GM18517 (cell line): ENCODE measurements at regions not wholly inside any gene's neighbourhood (a gene's known extent, or its start where the extent isn't known, plus 50 kb on each side); places are given as distances from the start of the nearest gene placed in this dataset.
"Not testable (repeated sequence)": the region's sequence is repeated elsewhere in the genome, so short reads cannot be mapped to it uniquely, and the experiment has no call there.

Experiments used
- ATAC-seq: cut with Tn5 transposase; IDR thresholded peaks from one replicate; pipeline ENCODE4 v1.9.1; 2021; ENCODE audit warnings: mild to moderate bottlenecking, moderate library complexity; ENCODE audit not compliant: unreplicated experiment

DNA sequence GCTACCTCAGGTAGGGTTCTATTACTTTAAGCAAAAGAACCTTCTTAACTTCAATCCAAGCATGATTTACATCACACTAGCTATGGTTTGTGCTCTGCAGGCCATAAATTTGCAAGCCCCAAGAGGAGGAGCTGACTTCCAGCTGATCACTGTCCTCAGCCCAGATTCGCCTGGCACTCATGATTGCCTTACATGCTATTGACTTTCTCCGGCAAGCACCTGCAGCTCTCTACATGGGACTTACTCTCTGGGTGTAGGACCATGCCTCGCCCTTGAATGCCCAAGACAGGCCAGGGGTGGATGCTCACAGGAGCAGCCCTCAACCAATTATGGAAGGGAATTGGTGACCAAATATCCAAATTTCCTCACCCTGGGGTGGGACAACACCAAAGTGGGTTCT lies 99.8 kb downstream of the ESM1 start:
- no peak for ATAC-seq

DNA sequence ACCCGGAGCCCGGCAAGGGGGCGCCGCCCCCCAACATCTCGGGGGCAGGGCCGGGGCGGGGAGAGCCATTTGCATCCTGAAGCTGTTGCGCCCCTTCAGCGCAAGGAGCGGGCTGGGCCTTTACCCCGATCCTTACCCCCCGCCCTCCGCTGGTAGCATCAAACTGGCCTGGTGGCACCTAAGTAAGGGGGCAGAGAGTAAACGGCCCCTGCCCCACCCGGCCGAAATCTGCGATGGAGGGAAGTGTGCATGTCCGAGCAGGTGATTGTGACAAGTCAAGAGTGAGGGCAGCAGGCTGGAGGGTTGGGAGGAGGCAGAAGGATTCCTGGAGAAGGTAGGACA lies 101.2 kb downstream of the ESM1 start:
- ATAC-seq, result no peak

DNA sequence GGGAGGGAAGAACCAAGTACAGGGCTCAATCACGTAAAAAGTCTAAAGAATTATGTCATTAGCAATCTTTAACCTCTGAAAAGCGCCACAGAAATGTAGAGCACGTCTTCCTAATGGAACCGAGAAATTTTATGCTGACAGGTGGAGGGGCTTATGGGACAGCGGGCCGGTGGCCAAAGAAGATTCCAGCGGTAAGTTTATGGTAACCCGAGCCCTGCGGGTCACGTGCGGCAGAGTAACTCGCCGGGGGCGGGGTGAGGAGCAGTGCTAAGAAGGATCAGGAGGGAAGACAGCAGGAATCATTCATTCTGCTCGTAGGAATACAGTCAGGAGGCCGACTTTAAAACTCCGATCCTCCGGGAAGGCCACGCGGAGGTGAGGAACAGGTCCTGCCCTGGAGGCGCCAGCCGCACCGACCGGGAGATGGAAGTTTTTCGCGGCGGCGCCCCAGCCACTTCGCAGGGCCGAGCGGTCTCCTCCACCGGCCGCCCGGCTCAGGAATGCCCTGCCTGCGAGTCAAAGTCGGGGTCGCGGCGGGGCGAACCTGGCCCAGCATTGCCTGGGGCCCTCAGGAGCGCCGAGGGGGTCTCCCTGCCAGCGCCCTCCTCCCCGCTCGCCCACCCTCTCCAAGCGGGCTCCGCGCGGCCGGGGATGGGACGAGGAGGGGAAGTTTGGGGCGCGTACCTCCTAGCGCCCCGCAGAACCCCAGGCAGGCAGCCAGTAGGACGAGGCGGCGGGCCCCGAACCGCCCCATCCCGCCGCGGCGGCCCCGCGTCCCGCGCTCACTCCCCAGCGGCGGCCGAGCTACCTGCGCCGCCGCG lies 101.8 kb downstream of the ESM1 start:
- ATAC-seq, result no peak

DNA sequence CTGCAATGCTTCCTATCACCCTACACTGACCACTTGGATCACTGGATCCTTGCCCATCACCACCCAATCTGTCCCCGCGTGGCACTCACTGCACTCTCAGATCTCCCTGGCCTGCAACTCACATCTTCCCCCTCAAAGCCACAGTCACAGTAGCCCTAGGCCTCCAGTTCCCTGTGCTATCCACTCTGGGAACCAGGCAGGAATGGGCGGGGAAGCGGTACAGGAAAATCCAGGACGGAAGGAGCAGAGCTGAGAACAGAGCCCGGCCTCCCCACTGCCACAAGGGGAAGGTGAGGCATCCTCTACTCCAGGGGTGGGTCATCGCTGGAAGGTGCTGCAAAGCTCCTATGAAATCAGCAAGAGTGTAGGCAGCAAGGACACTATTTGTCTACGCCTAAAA lies 102.6 kb downstream of the ESM1 start:
- ATAC-seq, result no peak

DNA sequence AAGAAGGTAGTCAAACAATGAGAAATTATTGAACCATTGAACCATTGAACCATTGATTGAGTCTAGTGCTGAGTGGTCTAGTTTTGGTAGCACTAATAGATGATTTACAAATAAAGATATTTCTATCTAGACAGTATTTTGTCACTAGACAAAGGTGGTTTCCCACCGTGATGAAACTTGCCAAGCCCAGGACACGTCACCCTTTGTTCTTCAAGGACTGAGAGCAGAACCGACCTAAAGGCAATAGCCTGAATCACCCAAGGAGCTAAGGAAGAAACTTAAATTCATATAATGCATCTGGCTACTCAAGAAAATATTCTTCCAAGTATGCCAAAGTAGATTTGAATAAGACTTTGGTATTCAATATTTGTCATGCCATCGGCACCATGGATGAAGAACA lies 103.3 kb downstream of the ESM1 start:
- ATAC-seq, result no peak

DNA sequence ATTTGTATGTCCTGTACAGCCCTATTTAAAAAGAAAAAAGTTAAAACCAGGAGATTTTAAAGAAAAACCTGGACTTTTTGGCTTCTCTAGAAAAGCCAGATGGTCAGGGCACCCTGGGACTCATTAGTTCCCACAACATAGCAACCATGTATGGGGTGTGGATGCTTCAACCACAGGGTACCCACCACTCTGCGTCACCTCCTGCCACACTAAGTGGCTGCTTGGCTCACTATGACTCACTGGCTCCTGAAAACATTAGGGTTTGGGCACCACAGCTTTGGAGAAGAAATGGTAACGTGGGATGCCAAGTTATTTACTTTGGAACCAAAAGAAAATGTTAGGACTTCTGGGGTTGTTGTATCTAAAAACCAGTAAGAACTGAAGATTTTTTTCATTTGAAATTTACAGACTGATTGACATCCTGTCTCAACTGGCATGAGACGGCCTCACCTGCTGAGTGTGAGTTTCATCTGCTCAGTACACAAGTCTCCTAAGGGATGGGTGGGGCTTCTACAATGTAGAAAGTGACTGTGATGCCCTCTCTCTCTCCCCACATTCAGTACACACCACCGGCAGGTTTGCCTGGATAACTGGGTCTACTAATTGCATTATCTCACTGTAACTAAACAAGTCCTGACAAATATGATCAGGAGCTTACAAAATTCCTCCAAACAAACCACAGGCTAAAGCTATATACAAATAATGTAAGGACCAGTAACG lies 103.9 kb downstream of the ESM1 start:
- ATAC-seq, result no peak

DNA sequence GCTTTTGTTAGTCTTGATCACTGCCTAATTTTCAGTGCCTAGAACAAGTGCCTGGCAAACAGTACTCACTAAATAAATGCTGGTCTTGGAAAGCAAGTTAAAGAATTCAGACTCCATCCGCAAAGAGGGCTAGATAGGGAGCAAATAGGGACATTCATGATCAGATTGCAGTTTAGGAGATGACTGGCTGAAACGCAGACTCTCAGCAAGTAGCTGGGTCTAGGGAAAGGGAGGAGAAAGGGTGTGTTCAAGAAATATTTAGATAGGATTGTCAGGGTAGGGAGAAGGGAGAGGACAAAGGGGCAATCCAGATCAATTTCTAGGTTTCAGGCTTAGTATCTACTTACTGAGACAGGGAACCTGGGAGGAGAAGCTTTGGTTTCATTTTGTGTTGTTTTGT lies 108.4 kb downstream of the ESM1 start:
- no peak for ATAC-seq

DNA sequence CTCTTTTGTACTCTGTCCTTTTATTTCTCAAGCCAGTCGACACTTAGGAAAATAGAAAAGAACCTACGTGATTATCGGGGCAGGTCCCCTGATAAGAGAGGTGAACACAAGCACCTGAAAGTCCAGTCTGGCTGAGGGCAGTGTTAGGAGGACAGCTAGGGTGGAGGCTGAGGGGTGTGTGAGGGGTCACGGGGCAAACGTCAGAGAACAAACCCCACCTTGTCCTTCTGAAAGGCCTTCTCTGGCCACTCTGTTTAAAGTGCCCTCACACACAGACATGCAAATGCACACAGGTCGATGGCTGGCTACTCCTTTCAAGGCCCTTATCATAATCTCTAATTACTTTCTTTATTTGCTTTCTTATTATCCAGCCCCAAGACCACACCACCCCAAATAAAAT lies 108.8 kb downstream of the ESM1 start:
- ATAC-seq, result no peak

DNA sequence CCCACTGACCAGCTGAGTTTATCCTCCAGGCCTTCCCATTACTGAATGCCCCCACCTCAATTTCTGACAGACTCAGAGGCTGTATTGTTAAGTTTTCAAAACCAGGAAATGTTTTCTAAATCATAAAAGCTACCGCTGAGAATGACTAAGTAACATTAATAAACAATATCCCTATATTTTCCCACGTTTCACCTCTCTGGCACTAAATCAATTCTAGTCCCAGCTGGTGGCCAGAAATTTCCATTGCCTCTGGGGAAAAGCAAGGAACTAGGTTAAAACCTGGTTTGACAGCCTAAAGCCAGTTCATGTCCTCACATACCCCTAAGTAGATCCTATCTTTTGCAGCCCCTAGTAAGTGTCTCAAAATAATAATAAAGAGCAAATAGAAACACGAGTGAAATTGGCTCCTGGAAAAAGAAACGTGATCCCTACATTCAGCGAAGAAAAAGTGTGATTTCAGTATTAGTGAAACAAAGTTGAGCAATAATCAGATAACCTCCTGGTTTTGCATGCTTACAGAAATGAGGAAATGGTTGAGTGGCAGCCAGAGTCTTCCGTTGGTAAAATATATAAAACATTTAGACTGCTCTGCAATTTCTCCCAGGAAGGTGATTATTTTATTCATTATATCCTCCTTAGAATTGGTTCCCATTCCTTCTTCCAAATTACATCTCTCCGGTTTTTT lies 110.9 kb downstream of the ESM1 start:
- ATAC-seq, result no peak

DNA sequence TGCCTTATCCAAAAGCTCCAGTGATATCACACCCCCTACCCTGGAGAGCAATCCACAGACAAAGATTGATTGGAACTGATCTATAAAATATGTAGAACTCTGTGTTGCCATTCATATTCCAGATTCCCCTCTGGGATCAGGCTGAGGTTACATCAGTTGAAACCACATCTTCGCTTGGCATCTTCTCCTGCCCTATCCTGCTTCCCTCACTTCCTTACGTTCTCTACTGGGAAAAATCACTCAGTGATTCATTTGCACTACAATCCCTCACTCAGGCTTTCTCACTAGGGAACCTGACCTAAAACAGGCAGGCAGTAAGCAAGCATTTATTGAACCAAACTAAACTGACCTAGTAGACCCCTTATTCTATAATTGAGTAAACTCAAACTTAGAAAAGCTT lies 111.7 kb downstream of the ESM1 start:
- no peak for ATAC-seq

DNA sequence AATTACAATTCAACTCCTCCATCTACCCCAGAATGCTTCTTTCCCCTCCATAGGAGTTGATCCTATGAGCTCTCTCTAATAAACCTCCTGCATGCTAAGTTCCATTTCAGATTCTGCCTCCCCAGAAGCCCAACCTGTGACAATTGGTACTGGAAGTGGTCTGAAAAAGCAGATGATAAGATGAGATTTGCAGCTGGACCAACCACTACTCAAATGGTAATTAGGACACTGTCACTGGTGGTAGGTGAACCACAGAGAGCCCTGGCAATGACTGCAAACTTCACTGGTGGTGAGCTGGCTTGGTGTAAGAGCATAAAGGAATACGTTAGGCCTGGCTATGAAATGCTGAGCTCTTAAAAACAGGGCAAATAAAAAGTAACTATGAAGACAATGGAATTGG lies 112.6 kb downstream of the ESM1 start:
- no peak for ATAC-seq

DNA sequence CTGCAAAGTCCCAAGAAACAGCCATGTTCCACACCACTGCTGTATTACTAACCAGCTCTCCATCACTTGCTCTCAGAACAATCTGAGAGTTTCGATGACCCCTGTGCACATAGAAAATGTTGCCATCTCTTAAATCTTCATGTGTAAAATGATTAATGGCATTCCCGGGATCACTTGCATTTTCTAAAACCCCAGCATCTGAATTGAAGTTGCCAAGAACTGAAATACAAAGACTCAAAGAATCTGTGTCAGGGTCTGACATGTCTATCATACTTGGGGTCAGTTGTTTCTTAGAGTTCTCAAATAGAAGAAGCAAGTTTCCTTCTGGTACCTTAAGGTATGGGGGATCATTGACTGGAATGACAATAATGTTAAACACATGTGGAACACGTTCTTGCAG lies 115.1 kb downstream of the ESM1 start:
- no peak for ATAC-seq

DNA sequence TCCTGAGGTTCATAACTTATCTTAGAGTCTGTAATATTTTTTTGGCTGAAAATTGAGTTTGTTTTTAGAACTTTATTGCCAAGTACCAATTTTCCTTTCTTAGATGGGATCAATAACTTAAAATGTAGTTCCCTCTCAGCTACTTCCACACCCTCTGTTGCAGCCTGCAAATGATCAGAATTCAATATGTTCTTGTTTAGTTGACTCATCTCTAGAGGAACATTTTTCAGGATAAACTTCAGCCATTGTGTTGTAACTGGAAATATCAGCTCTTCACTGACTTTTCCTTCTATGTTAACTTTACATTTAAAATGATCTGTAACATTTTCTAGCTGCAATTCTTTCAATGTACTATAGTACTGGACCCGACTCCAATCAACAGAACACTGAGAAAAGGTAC lies 115.7 kb downstream of the ESM1 start:
- no peak for ATAC-seq

DNA sequence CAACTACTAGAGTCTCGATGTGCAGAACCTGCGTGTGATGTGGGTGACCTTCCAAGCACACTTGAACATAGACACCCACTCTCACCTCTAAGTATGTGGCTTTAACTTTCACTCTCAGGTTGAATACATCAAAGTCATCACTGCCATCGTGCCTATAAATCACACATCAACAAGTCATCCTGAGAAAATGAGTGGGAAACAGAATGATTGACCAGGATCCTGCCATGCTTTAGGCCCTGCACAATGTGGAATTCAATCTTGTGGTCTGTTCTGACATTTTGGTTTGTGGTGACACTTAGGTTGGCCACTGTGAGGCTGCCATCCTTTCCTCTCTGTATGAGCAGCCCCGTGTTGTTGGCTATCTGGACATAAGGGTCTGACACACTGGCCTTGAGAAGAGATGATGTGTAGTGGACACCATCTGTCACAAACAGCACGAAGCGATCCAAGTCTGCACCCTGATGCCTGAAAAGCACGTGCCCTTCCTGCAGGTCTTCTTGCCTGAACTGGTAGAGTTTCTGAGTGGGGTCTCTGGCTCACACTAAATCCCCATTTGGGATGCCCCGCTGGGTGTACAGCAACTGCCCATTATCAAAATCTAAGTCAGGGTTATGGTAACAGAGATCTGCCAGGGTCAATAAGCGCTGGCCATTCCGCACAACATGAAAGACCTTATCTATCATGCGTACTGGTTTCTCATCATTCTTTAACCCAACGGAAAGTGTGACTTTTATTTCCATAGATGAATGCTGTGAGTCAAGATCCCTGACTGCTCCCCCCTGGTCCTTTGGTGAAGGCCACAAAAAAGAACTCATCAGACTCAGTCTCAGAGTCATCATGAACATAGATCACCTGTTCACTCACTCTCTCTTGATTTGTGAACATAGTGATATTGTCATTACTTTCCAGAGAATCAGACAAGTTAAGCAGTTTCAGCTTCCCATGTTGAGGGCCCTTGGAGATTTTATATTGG lies 116.6 kb downstream of the ESM1 start:
- ATAC-seq, result no peak

DNA sequence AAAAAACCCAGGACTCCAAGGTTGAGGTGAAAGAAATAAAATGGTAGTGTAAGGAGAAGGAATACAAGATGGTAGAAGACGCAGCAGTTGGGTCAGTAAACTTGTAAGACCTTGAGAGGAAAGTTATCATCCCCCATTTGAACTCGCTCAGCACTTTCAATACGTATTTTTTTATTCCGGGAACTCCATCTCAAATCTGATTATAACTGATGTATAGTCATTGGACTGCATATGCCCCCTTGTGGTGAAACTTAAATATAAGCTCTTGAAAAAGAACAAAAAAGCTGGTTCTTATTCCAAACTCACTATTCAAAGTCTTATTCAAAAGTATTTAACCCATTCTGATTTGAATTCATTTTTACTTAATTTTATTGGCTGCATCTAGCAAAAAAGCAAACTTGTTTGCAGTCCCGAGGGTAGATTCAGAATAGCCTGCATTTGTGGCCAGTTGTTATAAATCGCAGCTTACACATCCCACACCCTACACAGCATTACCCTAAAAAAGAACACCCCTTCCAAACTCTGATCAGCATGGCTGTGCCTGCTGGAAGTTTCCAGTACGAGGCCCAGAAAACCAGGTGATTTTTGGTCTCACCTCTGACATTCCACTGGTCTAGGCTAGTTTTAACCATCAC lies 118.0 kb downstream of the ESM1 start:
- no peak for ATAC-seq

DNA sequence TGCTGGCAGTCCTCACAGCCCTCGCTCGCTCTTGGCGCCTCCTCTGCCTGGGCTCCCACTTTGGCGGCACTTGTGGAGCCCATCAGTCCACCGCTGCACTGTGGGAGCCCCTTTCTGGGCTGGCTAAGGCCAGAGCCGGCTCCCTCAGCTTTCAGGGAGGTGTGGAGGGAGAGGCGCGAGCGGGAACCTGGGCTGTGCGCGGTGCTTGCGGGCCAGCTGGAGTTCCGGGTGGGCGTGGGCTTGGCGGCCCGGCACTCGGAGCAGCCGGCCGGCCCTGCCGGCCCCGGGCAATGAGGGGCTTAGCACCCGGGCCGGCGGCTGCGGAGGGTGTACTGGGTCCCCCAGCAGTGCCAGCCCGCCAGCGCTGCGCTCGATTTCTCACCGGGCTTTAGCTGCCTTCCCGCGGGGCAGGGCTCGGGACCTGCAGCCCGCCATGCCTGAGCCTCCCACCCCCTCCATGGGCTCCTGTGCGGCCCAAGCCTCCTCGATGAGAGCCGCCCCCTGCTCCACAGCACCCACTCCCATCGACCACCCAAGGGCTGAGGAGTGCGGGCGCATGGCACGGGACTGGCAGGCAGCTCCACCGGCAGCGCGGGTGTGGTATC lies 120.4 kb downstream of the ESM1 start:
- not testable (repeated sequence) for ATAC-seq

DNA sequence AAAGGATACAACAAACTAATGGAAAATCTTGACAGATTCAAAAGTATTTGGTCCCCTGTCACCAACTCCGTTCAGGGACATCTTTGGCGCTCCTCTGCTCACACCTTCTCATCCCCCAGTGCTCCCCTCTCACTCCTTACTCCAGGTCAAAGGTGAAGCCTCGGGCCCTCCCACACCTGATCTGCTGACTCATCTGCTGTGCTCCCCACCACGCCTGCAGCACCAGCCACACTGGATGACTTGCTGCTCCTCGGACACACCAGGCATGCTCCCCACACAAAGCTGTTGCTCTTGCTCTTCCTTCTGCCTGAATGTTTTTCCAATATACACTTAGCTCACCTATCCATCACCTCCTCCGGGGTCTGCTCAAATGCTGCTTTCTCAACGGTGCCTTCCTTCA lies 123.4 kb downstream of the ESM1 start:
- no peak for ATAC-seq

DNA sequence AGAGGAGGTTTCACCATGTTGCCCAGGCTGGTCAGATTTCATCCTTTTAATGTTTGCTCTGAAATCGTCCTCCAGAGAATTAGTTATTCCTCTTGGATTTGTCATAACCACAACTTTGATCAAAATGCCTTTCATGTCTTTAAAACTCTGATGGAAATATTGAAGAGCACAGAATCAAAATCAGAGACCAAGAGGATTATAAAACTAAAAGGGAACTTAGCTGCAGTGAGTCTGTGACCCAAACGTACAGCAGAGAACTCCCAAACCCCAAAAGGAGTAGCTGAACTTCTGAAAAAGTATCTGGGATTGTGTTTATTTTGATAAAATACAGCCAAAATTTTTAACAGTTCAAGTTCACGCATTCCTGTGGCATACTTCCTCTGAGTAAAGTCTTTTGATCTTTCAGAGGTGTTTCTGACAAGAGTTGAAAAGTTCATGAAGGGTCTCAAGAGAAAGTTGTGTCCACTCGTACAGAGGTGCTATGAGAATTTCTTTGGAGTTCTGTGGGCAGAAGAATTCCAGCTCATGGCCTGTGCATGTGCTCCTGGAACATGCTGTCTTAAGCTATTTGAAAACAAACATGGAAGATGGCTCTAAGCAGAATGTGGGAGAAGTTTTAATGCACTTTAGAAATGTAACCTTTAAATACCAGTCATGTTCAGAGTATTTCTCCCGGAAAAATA lies 124.0 kb downstream of the ESM1 start:
- no peak for ATAC-seq

DNA sequence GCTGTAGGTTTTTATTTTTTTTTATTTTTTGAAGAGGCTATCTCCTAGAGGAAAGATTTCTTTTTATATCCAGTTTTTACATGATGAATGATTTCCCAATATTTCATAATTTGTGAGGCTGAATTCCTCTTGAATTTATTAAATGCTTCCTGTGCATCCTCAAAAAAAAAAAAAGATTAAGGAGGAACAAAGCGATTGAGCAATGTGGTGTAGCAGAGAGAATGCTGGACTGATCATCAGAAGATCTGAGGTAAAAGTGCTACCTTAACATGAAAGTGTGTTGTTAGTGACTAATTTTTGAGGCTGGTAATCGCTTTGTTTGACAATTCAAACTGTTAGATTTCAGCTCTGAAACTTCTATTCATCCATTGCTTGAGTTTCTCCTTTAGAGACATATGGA lies 125.1 kb downstream of the ESM1 start:
- no peak for ATAC-seq
